ENCODE measurements at regions not wholly inside any gene's neighbourhood (a gene's known extent, or its start where the extent isn't known, plus 50 kb on each side); places are given as distances from the start of the nearest gene placed in this dataset.

- FAIRE-seq = no peak
- Histone ChIP-seq H3K36me3 (ENCODE audit: control insufficient read depth in 2 of 3, insufficient read depth in 3 of 3, low read length in 3 of 3) (no peaks in the 10 kb centered on the region), H3K27me3 (ENCODE audit: control insufficient read depth, insufficient read depth, low read length) (no peaks in the 10 kb centered on the region), H3K4me3 (ENCODE audit: low read length in 3 of 3) (no peak overlapping the region), H3K27ac (ENCODE audit: low read depth in 2 of 2, low read length in 2 of 2) (no peak overlapping the region), H3K9ac (ENCODE audit: low read length in 3 of 3) (no peak overlapping the region), H3K4me1 (ENCODE audit: control insufficient read depth in 2 of 3, insufficient read depth in 2 of 3, low read depth in 1 of 3, low read length in 3 of 3) (no peaks in the 10 kb centered on the region), H3K9me3 (ENCODE audit: control insufficient read depth in 2 of 3, insufficient read depth in 1 of 3, low read length in 3 of 3) (no peaks in the 10 kb centered on the region)
- TF ChIP-seq, protein P1, sequence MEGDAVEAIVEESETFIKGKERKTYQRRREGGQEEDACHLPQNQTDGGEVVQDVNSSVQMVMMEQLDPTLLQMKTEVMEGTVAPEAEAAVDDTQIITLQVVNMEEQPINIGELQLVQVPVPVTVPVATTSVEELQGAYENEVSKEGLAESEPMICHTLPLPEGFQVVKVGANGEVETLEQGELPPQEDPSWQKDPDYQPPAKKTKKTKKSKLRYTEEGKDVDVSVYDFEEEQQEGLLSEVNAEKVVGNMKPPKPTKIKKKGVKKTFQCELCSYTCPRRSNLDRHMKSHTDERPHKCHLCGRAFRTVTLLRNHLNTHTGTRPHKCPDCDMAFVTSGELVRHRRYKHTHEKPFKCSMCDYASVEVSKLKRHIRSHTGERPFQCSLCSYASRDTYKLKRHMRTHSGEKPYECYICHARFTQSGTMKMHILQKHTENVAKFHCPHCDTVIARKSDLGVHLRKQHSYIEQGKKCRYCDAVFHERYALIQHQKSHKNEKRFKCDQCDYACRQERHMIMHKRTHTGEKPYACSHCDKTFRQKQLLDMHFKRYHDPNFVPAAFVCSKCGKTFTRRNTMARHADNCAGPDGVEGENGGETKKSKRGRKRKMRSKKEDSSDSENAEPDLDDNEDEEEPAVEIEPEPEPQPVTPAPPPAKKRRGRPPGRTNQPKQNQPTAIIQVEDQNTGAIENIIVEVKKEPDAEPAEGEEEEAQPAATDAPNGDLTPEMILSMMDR (IDR thresholded peaks at IDR 0.05; ENCODE audit: borderline replicate concordance, extremely low read depth, insufficient read depth) = no peak
- intact Hi-C loops (cut with DNase I) = no loop called here
- no peak for DNase-seq
These were observed 90.6 kb upstream of the TUSC7 start for GRCh38 chr3:116618930-116619329.

- no peaks in the 10 kb centered on the region for H3K27me3 ChIP-seq (ENCODE audit: control insufficient read depth, insufficient read depth, low read length)
- FAIRE-seq (no peak), DNase-seq (no peak)
- H3K4me1 ChIP-seq (ENCODE audit: control insufficient read depth in 2 of 3, insufficient read depth in 2 of 3, low read depth in 1 of 3, low read length in 3 of 3) = no peaks in the 10 kb centered on the region
- H3K27ac ChIP-seq (ENCODE audit: low read depth in 2 of 2, low read length in 2 of 2) = no peak overlapping the region
- peaks cover 0 to 6% (median 0%) of the 10 kb centered on the region in 3 donors for H3K9me3 ChIP-seq (ENCODE audit: control insufficient read depth in 2 of 3, insufficient read depth in 1 of 3, low read length in 3 of 3)
- intact Hi-C loops (cut with DNase I) = no loop called here
- H3K4me3 ChIP-seq (ENCODE audit: low read length in 3 of 3) = no peak overlapping the region
- no peak overlapping the region for H3K9ac ChIP-seq (ENCODE audit: low read length in 3 of 3)
- TF ChIP-seq, protein P1 (IDR thresholded peaks at IDR 0.05; ENCODE audit: borderline replicate concordance, extremely low read depth, insufficient read depth) = no peak
- no peaks in the 10 kb centered on the region for H3K36me3 ChIP-seq (ENCODE audit: control insufficient read depth in 2 of 3, insufficient read depth in 3 of 3, low read length in 3 of 3)
These were observed 79.1 kb upstream of the TUSC7 start for GRCh38 chr3:116630494-116630893.

- TF ChIP-seq, protein P1 (IDR thresholded peaks at IDR 0.05; ENCODE audit: borderline replicate concordance, extremely low read depth, insufficient read depth) = no peak
- Histone ChIP-seq H3K9me3 (ENCODE audit: control insufficient read depth in 2 of 3, insufficient read depth in 1 of 3, low read length in 3 of 3) (no peaks in the 10 kb centered on the region), H3K9ac (ENCODE audit: low read length in 3 of 3) (no peak overlapping the region), H3K27me3 (ENCODE audit: control insufficient read depth, insufficient read depth, low read length) (no peaks in the 10 kb centered on the region), H3K4me1 (ENCODE audit: control insufficient read depth in 2 of 3, insufficient read depth in 2 of 3, low read depth in 1 of 3, low read length in 3 of 3) (no peaks in the 10 kb centered on the region), H3K4me3 (ENCODE audit: low read length in 3 of 3) (no peak overlapping the region), H3K27ac (ENCODE audit: low read depth in 2 of 2, low read length in 2 of 2) (no peak overlapping the region), H3K36me3 (ENCODE audit: control insufficient read depth in 2 of 3, insufficient read depth in 3 of 3, low read length in 3 of 3) (no peaks in the 10 kb centered on the region)
- DNase-seq (no peak), FAIRE-seq (no peak)
- intact Hi-C loops (cut with DNase I) = no loop called here
These were observed 69.9 kb upstream of the TUSC7 start for GRCh38 chr3:116639641-116640040.

GRCh38 chr3:116640109-116640508, 69.5 kb upstream of the TUSC7 start:
- FAIRE-seq (no peak), DNase-seq (no peak)
- Histone ChIP-seq H3K4me3 (ENCODE audit: low read length in 3 of 3) (no peak overlapping the region), H3K9ac (ENCODE audit: low read length in 3 of 3) (no peak overlapping the region), H3K36me3 (ENCODE audit: control insufficient read depth in 2 of 3, insufficient read depth in 3 of 3, low read length in 3 of 3) (no peaks in the 10 kb centered on the region), H3K9me3 (ENCODE audit: control insufficient read depth in 2 of 3, insufficient read depth in 1 of 3, low read length in 3 of 3) (no peaks in the 10 kb centered on the region), H3K4me1 (ENCODE audit: control insufficient read depth in 2 of 3, insufficient read depth in 2 of 3, low read depth in 1 of 3, low read length in 3 of 3) (no peaks in the 10 kb centered on the region), H3K27me3 (ENCODE audit: control insufficient read depth, insufficient read depth, low read length) (no peaks in the 10 kb centered on the region), H3K27ac (ENCODE audit: low read depth in 2 of 2, low read length in 2 of 2) (no peak overlapping the region)
- TF ChIP-seq, protein P1 (IDR thresholded peaks at IDR 0.05; ENCODE audit: borderline replicate concordance, extremely low read depth, insufficient read depth) = no peak
- intact Hi-C loops (cut with DNase I) = no loop called here
